ENCODE measurements at regions not wholly inside any gene's neighbourhood (a gene's known extent, or its start where the extent isn't known, plus 50 kb on each side); places are given as distances from the start of the nearest gene placed in this dataset.

DNA sequence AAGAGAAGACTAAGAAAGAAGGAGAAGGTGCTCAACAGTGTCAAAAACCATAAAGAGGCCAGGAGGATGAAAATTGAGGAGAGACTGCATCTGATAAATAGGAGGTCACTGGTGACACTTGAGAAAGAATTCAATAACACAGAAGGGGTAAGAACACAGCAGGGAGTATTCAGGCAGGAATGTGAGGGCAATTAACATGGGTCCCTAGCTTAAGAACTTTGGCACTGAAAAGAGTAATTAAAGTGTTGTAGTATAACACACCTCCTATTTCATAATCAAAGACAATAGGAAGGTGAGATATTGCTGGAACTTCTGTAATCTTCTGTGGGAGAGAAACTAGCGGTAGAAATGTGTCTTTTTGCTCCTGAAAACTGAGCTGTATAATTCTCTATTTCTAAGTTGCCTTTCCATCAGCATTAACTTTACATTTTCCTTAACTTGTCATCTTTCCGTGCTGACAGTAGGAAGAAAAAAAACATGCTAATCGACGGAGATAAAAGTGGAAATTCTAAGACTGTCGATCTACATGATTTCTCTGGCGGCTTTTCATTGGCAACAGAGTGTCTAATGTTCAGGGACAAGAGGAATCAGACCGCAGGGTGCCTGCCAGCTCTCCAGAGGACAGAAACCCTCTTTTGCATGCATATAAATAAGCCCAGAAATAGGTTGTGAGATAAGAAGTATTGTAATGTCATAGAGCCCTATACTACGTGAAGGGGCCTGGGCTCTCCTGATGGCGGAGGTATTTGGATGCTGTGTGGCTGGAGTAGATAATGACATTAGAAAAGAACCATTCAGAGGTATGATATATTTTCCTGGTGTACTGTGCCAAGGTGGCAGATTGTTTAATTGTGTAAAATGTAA lies 147.9 kb upstream of the GAP43 start:
- H3K4me3 ChIP-seq (ENCODE audit: low read depth, low read length), result no peak overlapping the region
- ChIA-PET POLR2A (no interaction called here), CTCF (no interaction called here)
- no peak for DNase-seq (ENCODE audit: low read depth, low spot score)
- TF ChIP-seq, protein P1, sequence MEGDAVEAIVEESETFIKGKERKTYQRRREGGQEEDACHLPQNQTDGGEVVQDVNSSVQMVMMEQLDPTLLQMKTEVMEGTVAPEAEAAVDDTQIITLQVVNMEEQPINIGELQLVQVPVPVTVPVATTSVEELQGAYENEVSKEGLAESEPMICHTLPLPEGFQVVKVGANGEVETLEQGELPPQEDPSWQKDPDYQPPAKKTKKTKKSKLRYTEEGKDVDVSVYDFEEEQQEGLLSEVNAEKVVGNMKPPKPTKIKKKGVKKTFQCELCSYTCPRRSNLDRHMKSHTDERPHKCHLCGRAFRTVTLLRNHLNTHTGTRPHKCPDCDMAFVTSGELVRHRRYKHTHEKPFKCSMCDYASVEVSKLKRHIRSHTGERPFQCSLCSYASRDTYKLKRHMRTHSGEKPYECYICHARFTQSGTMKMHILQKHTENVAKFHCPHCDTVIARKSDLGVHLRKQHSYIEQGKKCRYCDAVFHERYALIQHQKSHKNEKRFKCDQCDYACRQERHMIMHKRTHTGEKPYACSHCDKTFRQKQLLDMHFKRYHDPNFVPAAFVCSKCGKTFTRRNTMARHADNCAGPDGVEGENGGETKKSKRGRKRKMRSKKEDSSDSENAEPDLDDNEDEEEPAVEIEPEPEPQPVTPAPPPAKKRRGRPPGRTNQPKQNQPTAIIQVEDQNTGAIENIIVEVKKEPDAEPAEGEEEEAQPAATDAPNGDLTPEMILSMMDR (IDR thresholded peaks at IDR 0.05; ENCODE audit: insufficient read depth, low read length, missing control alignments), result no peak

DNA sequence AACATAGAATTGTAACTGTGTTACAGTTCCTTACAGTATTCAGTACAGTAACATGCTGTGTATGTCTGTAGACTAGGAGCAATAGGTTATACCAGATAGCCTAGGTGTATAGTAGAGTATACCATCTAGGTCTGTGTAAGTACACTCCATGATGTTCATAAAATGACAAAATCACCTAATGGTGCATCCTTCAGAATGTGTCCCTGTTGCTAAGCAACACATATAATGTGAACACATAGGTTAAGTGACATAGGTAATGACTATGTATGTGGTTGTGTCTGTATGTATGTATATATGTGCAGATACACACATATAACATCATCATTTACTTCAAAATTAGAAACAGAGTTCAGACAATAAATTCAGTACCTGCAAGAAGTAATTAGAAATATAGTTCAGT lies 146.8 kb upstream of the GAP43 start:
- DNase-seq (ENCODE audit: low read depth, low spot score), result no peak
- ChIA-PET POLR2A (no interaction called here), CTCF (no interaction called here)
- TF ChIP-seq, protein P1 (IDR thresholded peaks at IDR 0.05; ENCODE audit: insufficient read depth, low read length, missing control alignments), result no peak
- no peak overlapping the region for H3K4me3 ChIP-seq (ENCODE audit: low read depth, low read length)

GRCh38 chr3:115478359-115478758 lies 145.0 kb upstream of the GAP43 start:
- ChIA-PET CTCF (no interaction called here), POLR2A (no interaction called here)
- no peak for DNase-seq (ENCODE audit: low read depth, low spot score)
- TF ChIP-seq, protein P1 (IDR thresholded peaks at IDR 0.05; ENCODE audit: insufficient read depth, low read length, missing control alignments), result no peak
- no peak overlapping the region for H3K4me3 ChIP-seq (ENCODE audit: low read depth, low read length)

DNA sequence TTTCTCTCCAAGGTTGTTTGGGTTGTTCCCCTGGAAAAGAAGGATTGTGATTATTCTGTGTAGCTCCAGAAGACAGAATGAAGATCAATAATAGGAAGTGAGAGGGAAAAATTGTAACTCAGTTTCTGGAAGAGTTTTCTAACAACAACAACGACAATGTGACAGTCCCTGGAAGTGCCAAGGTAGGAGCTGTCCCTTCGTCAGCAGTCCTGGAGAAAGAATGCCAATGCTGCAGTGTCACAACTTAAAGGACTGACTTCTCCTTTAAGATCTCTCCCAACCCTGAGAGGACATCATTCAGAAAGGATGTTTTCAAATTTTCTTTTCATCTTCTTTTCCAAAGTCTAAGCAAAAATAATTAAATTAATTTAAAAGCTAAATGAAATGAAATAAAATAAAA lies 136.4 kb upstream of the GAP43 start:
- ChIA-PET POLR2A (interaction anchor here (1.3 kb wide), 1 partner anchor 298 kb away, joined by 3 read pairs; no protein-coding TSS in a partner anchor), CTCF (interaction anchor here (1.5 kb wide), 1 partner anchor 16 kb away, joined by 4 read pairs; no protein-coding TSS in a partner anchor)
- no peak overlapping the region for H3K4me3 ChIP-seq (ENCODE audit: low read depth, low read length)
- DNase-seq (ENCODE audit: low read depth, low spot score), result no peak
- TF ChIP-seq, protein P1 (IDR thresholded peaks at IDR 0.05; ENCODE audit: insufficient read depth, low read length, missing control alignments), result no peak

DNA sequence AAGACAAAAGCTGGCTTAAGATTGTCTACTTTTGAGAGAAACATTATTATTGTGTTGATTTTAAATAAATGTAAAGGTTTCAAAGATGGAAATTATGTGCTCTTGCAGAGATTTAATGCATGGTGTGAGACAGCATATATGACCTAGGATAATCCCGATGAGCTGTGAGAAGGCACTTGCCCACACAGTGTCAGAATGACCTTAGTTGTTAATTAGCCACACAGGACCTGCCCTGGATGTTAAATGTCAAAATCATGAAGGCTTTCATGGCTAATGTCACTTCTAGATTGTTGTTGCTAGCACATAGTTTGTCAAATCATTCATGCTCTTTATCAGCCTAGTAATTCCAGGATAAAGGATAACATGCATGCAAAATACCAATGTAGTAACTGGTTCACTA lies 135.3 kb upstream of the GAP43 start:
- TF ChIP-seq, protein P1 (IDR thresholded peaks at IDR 0.05; ENCODE audit: insufficient read depth, low read length, missing control alignments), result no peak
- ChIA-PET POLR2A (no interaction called here), CTCF (no interaction called here)
- H3K4me3 ChIP-seq (ENCODE audit: low read depth, low read length), result no peak overlapping the region
- DNase-seq (ENCODE audit: low read depth, low spot score), result no peak

DNA sequence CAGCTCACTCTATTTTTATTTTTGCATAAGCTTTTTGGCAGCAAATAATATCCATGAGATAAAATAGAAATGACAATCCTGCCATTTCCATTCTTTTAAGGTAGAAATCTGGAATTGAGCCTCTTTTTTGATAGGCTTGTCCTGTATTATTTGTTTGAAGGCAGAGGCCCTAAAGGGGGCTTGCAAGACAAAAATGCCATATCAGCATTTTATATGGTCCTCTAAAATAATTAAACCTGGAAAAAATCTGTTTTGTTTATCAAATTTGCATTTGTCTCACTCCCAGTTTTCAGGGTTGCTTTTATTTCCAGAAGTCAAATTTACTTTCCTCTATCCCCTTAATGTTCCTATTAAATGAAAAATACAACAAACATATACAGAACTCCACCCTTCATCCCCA lies 134.9 kb upstream of the GAP43 start:
- ChIA-PET CTCF (interaction anchor here (0.9 kb wide), 1 partner anchor 271 kb away, joined by 3 read pairs; no protein-coding TSS in a partner anchor), POLR2A (no interaction called here)

More for the DNA sequence above, 134.9 kb upstream of the GAP43 start:
- TF ChIP-seq, protein P1 (IDR thresholded peaks at IDR 0.05; ENCODE audit: insufficient read depth, low read length, missing control alignments), result no peak
- DNase-seq (ENCODE audit: low read depth, low spot score), result no peak
- no peak overlapping the region for H3K4me3 ChIP-seq (ENCODE audit: low read depth, low read length)

Data from AG04449 (cell line).